GM12892 (cell line): ENCODE measurements at regions not wholly inside any gene's neighbourhood (a gene's known extent, or its start where the extent isn't known, plus 50 kb on each side); places are given as distances from the start of the nearest gene placed in this dataset.

Source experiments
- DNase-seq: peaks from one replicate; pipeline ENCODE4 v3.0.0; 2011; ENCODE audit not compliant: insufficient read length
- FAIRE-seq: peaks from 2 replicates; lab custom pipeline; 2011; peaks lifted over from hg19 to GRCh38; lab: Jason Lieb, UNC
- POLR2A ChIP-seq: IDR thresholded peaks from 2 replicates; pipeline ENCODE4 v1.6.1; 2011; ENCODE audit warnings: low read depth, low read length, control low read depth
- POLR2AphosphoS5 ChIP-seq: IDR thresholded peaks from 2 replicates; pipeline ENCODE4 v1.6.1; 2011; ENCODE audit warnings: low read depth, low read length, control low read depth
- TAF1 ChIP-seq: IDR thresholded peaks from 2 replicates; pipeline ENCODE4 v1.6.1; 2011; ENCODE audit warnings: low read depth, mild to moderate bottlenecking, control low read depth, low read length, borderline replicate concordance

GRCh38 chr15:66905185-66905584, 160.2 kb upstream of the SMAD3 start:
- DNase-seq (no peak), FAIRE-seq (no peak)
- TF ChIP-seq TAF1 (no peak), POLR2AphosphoS5 (no peak), POLR2A (no peak)

DNA sequence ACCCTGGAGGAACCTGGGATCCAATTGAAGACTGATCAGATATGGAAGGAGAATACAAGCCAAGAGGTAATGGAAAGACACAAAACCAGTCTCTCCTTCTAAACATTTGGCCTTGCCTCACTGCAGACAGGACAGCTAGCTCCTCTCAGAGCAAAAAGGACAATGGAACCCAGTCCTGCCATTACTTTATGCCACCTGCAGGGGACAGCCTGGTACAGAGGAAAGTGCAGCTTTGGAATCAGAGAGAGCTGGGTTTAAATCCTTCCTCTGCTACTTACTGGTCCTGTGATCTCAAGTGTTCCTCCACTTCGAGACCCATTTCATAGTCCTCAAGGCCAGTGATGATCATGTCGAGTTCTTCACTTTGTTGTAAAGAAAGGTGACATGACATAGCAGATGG, 159.4 kb upstream of the SMAD3 start:
- TF ChIP-seq POLR2AphosphoS5 (no peak), POLR2A (no peak), TAF1 (no peak)
- DNase-seq (no peak), FAIRE-seq (no peak)

DNA sequence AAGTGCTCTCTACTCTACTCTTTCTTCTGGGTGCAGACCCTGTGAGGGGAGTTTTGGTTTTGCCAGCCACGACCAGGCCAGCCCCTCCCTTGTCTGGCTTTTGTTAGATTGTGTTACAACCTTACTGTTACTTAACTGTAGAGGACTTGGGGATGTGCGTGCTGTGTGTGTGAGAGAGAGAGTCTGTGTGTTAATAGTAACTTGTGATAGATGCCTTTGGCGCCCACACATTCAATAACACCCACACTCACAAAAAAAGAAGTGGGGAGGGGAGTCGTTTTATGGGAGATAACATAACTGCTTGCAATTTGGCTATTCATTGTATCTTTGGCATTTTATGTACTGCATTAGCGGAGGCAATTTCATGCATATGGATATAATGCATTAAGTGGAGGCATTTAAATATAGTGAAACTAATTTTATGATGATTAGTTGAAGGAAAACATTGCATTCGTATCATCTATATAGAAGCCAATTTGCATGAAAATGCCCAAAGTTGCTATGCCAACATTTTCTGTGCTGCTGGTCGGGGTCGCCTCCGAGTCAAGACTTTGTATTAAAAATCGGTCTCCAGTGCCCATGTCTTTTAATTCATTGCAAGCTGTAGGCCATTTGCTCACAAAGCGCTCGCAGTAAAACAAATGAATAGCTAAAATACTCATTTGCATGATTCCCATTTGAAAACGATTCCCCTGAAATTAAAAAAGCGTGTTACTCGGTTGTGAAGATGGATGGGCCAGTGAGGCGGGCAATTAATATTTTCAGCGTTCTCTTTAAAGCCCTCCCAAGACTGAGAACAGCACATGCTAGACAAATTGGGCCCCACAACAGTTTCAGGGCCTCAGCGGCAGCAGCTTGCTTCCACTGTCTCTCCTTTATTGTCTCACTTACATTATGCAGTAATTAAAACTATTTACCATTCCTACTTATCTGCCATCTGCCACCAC, 158.5 kb upstream of the SMAD3 start:
- FAIRE-seq (no peak), DNase-seq (no peak)
- TF ChIP-seq POLR2AphosphoS5 (no peak), TAF1 (no peak), POLR2A (no peak)

DNA sequence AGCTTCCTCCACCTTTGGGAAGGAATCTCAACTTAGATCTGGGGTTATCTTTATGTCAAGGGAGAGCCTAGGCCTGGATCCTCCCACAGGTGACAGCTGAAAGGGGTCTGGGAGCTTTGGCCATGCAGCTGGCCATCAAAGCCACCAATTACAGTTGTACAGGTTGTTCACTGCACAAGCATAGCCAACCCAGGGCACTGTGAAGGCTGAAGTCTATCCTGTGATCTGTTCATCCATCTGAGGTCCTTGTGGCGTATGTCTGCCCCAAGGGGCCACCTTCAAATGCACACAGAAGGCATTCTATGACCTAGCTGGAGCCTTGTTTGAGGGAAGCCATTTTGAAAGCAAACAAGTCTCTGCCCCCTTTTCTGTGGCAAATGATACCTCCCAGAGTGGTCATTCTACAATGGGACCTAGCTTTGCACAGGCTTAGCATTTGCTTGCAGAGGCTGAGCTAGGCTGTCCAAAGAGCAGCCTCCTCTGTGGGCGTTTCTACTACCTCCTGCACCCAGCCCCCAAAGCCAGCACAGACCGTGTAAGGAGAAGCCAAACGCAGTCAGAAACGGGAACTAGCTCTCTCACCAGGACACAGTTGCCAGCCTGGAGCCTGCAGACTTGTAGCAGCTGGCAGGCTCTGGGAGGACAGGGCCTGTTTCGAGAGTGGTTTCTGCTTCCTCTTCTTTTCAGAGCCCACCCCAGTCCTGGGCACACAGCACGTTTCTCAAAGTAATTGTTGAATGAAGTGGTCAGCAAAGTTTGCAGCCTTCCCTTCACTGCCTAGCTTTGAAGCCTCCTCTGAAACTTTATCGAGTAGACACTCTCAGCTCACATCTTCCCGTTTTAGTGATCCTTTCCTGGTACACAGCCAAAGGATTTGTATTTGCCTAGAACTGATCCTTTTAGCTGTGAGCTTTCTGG, 157.3 kb upstream of the SMAD3 start:
- peak; percentile 42 for FAIRE-seq
- DNase-seq: no peak
- no peak for TF ChIP-seq POLR2AphosphoS5
- TF ChIP-seq TAF1: no peak
- no peak for TF ChIP-seq POLR2A

GRCh38 chr15:66908744-66909095, 156.7 kb upstream of the SMAD3 start:
- FAIRE-seq (no peak), DNase-seq (no peak)
- no peak for TF ChIP-seq TAF1
- TF ChIP-seq POLR2A: no peak
- no peak for TF ChIP-seq POLR2AphosphoS5

- DNase-seq (no peak), FAIRE-seq (no peak)
- no peak for TF ChIP-seq TAF1
- TF ChIP-seq POLR2AphosphoS5: no peak
- TF ChIP-seq POLR2A: no peak
Measured at GRCh38 chr15:66909381-66909890, 156.0 kb upstream of the SMAD3 start.

GRCh38 chr15:66911131-66911700, 154.2 kb upstream of the SMAD3 start:
- FAIRE-seq: no peak
- DNase-seq: no peak
- TF ChIP-seq POLR2AphosphoS5 (no peak), POLR2A (no peak), TAF1 (no peak)

GRCh38 chr15:66912001-66912400, 153.4 kb upstream of the SMAD3 start:
- no peak for FAIRE-seq
- TF ChIP-seq POLR2A: no peak
- no peak for TF ChIP-seq TAF1
- TF ChIP-seq POLR2AphosphoS5: no peak

DNA sequence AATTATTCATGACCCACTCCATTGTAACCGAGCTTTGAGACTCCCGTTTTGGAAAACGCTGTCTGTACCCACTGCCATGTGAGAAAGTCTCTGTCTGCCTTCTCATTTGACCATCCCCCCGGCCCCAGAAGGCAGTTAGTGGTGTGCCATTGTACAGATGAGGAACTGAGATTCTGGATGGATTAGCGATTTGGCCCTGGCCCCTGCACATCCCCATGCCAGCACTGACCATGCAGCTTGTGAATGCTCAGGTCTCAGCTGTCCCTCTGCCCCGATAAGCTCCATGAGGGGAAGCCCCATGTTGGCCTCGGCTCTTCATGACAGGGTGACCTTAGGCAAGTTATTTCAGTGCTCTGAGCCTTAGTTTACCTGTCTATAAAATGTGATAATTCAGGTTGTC, 153.0 kb upstream of the SMAD3 start:
- FAIRE-seq (no peak), DNase-seq (no peak)
- TF ChIP-seq POLR2A (no peak), POLR2AphosphoS5 (no peak), TAF1 (no peak)

More at GRCh38 chr15:66912001-66912400, 153.4 kb upstream of the SMAD3 start:
- no peak for DNase-seq

DNA sequence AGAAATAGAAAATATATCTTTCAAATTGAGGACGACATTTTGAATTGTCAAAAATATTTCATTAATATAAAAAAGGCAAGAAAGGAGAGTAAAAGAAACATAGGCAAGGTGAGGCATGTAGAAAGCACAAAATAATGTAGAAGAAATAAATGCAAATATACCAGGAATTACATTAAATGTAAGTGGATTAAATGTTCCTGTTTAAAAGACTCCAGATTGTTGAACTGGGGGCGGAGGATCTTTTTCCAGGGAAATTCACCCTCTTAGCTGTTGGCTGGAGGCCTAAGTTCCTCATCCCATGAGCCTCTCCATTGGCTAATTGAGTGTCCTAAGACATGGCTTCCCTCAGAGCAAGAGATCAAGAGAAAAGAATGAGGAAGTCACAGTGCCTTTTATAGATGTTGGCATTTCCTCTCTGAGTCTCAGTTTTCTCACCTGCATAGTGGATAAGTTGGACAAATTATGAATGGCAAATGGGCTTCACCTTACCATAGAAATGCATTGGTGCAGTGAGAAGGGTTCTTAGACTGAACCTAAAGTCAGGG, 147.4 kb upstream of the SMAD3 start:
- DNase-seq: no peak
- no peak for FAIRE-seq
- TF ChIP-seq TAF1: no peak
- TF ChIP-seq POLR2AphosphoS5: no peak
- TF ChIP-seq POLR2A: no peak
